Stimulated activated CD4-positive, alpha-beta T cell treated with anti-CD3 and anti-CD28 coated beads, Interleukin-2, amount 100 ng/mL, for 48 hours (primary cell): ENCODE measurements at regions not wholly inside any gene's neighbourhood (a gene's known extent, or its start where the extent isn't known, plus 50 kb on each side); places are given as distances from the start of the nearest gene placed in this dataset.
"Not testable (repeated sequence)": the region's sequence is repeated elsewhere in the genome, so short reads cannot be mapped to it uniquely, and the experiment has no call there.

Source experiments
- DNase-seq, 2 donors: peaks; one replicate each; pipeline ENCODE4 v3.0.0-alpha.2; 2020

GRCh38 chr6:159520002-159520401 lies 173.0 kb downstream of the SOD2 start:
- DNase-seq, result no peak

DNA sequence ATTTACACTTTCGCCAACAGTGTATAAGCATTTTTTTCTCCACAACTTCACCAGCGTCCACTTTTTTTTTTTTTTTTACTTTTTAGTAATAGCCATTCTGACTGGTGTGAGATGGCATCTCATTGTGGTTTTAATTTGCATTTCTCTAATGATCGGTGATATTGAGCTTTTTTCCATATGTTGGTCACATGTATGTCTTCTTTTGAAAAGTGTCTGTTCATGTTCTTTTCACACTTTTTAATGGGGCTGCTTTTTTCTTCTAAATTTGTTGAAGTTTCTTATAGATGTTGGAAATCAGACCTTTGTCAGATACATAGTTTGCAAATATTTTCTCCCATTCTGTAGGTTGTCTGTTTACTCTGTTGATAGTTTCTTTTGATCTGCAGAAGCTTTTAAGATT lies 177.2 kb downstream of the SOD2 start:
- not testable (repeated sequence) for DNase-seq

- no peak for DNase-seq
Measured at GRCh38 chr6:159513914-159514313, 179.1 kb downstream of the SOD2 start.

DNA sequence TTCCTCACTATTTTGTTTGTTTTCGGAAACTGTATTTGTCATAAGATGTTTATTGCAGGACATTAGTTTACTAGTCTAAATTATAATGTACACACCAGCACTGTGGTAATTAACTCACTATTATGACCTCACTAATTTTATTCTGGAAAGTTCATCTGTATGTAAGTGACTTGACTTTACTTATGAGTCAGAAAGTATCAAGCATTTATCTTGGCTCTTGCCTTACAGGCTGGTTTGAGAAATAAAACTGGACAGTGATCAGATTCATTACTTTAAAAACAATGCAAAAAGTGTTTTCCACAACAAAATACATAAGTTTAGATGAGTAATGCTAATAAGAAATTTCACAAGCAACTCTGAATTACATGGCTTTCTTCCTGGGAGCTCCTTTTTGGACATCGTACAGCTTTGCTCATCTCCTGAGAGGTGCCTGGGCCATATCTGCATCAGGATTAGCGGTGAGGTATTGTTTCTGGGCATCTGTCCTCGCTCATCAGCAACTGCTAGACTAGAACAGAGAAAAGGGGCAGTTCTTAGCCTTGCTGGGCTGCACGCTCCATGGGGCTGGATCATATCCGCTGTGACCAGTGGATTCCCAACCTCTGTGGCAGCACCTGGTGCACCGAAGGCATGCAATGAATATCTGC lies 179.8 kb downstream of the SOD2 start:
- no peak for DNase-seq

DNA sequence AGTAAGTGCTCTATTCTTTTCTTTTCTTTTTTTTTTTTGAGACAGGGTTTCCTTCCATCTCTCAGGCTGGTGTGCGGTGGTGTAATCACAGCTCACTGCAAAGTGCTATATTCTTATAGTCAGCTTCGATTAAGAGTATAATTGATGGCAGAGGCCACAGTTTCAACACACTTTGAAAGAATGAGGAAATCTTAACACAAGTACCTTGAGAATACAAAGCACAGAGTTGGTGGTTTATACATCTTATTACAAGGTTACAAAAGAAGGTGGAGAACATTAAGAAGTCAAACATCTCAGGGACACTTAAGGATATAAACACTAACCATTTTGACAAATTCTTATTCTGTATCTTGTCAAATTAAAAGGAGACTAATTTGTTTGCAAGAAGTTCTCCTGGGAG lies 180.5 kb downstream of the SOD2 start:
- no peak for DNase-seq

- no peak for DNase-seq
Measured at GRCh38 chr6:159512104-159512503, 180.9 kb downstream of the SOD2 start.

DNA sequence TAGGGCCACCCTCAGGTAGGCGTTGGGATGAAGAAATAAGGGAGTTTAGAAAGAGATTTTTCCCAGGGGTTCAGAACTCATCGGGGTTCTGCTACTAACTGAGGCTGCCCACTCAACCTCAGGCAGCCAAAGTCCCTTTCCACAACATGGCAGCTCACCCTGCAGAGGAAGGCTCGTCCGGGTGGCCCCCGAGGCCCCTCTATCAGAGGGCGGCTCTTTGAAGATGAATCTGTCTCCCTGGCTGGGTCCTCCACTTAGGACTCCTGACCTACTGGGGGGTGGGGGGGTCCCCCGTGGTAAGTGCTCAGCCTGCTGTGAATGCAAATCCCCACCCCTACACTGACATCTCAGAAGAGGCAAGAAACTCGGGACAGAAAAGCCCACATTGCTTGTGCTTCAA lies 182.9 kb downstream of the SOD2 start:
- DNase-seq, result no peak

DNA sequence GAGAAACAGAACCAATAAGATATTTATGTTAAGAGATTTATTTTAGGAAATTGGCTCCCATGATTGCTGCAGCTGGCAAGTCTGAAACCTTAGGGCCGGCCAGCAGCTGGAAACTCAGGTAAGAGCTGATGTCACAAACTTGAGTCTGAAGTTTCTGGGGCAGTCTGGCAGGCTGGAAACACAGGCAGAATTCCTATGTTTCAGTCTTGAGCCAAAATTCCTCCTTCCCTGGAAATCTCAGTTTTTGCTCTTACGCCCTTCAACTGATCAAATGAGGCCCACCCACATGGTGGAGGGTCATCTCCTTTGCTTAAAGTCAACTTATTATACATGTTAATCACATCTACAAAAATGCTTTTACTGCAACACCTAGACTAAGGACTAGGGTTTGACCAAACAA lies 184.1 kb downstream of the SOD2 start:
- DNase-seq, result no peak

DNA sequence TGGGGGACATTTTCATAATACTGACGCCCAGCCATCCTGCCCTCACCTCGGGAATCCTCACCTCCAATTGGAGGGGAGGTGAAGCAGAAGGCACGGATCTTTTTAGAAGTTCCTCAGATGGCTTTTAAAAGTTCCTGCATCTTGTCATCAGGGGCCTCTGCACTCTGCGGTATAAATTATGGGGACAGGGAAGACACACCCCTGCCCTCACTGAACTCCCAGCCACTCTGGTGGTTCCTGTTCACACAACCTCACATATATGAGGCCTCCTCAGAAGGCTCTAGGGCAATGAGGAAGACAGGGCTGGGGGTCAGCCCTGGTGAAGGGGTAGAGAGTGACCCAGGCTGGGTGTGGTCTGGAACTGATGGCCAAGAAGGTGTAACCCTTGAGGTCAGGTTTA lies 187.0 kb downstream of the SOD2 start:
- DNase-seq, result no peak

GRCh38 chr6:159505140-159505922 lies 187.7 kb downstream of the SOD2 start:
- no peak for DNase-seq

DNA sequence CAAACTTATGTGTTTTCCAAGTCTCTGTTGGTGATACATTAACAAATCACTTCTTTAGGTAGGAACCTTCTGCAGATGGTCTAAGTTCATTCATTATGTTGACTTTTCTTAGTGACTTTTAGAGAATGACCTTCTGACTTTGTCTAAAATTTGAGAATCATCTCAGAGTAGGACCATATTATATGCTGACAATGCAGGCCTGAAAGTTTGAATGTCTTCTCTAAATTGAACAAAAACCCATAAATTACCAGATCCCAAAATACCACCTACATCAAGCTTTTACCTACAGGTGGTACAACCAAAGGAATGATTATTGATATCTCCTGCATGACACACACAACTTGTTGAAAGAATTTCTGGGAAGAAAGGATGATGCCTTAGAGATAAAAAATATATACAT lies 191.5 kb downstream of the SOD2 start:
- no peak for DNase-seq

DNA sequence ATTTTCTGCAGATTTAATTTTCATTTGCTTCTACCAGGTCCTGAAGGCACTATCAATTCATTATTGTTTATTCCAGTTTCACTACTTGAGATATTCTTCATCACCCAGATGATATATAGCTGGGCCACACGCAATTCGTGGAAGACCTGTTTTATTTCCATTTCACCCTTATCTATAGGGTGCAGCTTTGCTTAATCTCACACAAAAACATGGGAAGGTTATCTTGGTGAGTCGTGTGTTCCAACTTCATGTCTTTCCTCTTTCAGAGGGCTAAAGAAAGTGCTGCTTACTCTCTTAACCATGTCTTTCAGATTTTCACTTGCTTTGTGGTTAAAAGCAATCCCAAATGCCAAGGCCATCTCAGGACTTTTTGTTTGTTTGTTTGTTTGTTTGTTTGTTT lies 194.0 kb downstream of the SOD2 start:
- no peak for DNase-seq

- DNase-seq, result no peak
Measured at GRCh38 chr6:159494586-159494972, 198.5 kb downstream of the SOD2 start.

GRCh38 chr6:159493898-159494585 lies 199.0 kb downstream of the SOD2 start:
- DNase-seq, result no peak

DNA sequence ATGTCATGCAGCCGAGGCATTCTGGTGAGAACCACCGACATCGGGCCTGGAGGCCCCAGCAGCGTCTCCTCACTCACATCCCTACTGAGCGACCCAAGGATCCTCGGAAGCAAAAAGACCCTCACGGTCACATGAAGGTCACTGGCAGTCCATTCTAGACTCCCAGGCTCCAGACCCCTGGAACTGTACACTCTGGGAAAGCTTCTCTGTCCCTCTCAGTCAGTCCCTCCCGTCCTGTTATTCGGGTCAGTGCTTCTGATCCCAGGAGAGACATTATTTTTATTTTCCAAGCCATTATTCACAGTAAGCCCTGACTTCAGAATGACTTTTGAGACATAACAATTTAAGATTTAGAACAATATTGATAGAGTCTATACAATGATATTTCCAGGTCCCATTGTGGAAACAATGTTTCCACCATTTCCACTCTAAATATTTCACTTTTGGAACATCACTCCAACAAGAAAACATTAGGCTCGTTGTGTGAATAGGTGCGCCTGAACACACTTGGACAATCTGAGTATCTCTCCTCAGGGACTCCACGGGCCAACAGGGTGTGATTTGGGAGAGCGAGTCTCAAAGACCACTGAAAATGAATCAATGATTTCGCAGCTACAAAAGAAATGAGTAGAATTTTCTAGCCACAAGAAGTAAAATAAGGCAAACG lies 199.7 kb downstream of the SOD2 start:
- no peak for DNase-seq

DNA sequence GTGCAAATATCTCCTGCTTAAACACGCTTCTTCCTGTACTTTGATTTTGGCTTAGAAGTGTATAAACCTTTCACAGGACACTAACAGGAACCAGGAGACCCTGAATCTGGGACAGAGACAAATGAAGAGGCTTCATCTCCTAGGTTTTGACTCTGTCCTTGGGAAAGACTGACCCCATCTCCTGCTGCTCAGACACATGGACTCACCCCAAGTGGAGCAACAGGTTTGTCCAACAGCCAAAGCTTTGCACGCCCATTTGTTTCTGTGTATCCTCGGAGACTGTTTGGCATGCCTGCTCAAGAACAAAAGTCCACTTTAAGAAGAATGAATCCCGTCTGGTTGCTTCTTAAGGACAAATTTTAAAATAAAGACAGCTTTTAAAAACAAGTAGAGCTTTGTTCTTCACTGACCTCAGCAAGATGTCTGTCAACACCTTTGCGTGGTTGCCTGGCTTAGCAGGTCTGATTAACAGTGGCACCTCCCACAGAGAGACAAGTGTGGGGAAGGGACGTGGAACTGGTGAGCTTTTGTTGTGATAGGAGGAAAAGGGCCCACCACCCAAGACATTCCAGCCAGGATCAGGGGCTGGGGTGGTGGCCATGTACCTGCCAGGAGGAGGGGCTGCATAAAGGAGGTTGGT lies 202.6 kb downstream of the SOD2 start:
- DNase-seq, result no peak

- no peak for DNase-seq
Measured at GRCh38 chr6:159487636-159488035, 205.4 kb downstream of the SOD2 start.

DNA sequence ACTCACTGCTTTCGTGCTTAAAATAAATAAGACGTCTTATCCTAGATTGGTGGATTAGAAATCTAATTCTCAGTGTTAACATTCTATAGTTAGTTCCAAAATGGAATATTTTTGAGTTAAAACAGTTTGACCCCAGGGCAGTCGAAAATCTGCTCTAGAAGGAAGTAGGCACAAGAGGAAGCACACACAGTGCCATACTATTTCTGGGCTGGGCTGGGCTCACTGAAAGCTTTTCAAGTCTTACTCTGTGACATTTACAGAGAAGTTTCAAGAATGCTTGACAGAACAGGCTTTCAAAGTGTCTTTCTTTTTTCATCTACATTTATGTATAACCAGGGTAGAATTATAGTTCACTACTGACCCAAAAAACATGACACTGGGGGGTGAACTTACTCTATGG lies 209.8 kb downstream of the SOD2 start:
- no peak for DNase-seq

GRCh38 chr6:159481897-159482296 lies 211.1 kb downstream of the SOD2 start:
- no peak for DNase-seq

- DNase-seq, result no peak
Measured at GRCh38 chr6:159480471-159480870, 212.6 kb downstream of the SOD2 start.

- DNase-seq, result no peak
Measured at GRCh38 chr6:159479146-159479545, 213.9 kb downstream of the SOD2 start.

GRCh38 chr6:159473475-159474263 lies 219.4 kb downstream of the SOD2 start:
- DNase-seq, result no peak
